GM23248 (cell line): ENCODE measurements at regions not wholly inside any gene's neighbourhood (a gene's known extent, or its start where the extent isn't known, plus 50 kb on each side); places are given as distances from the start of the nearest gene placed in this dataset.

Experiments
- DNase-seq: peaks from one replicate; pipeline ENCODE4 v3.0.0-alpha.2; 2015
- H2AFZ ChIP-seq: fragments of 200-600 bp; sonication (generic); 2 replicates; pipeline ENCODE4 v1.6.1; 2016; ENCODE audit warnings: antibody characterized with exemption
- H3F3A ChIP-seq: fragments of 200-600 bp; sonication (generic); 2 replicates; pipeline ENCODE4 v1.6.1; 2016; ENCODE audit warnings: mild to moderate bottlenecking, antibody characterized with exemption, mixed run types; ENCODE audit not compliant: insufficient read depth
- H3K27ac ChIP-seq: fragments of 200-600 bp; sonication (generic); 2 replicates; pipeline ENCODE4 v1.5.1; 2016; ENCODE audit warnings: mild to moderate bottlenecking
- H3K27me3 ChIP-seq: fragments of 200-600 bp; sonication (generic); replicated peaks from 2 replicates; pipeline ENCODE4 v1.6.1; 2016; ENCODE audit warnings: mild to moderate bottlenecking; ENCODE audit not compliant: insufficient read depth
- H3K36me3 ChIP-seq: fragments of 200-600 bp; sonication (generic); 2 replicates; pipeline ENCODE4 v1.6.1; 2016; ENCODE audit warnings: low read depth, mild to moderate bottlenecking
- H3K4me1 ChIP-seq: fragments of 200-600 bp; sonication (generic); 2 replicates; pipeline ENCODE4 v1.6.1; 2016; ENCODE audit warnings: mild to moderate bottlenecking; ENCODE audit not compliant: insufficient read depth
- H3K4me2 ChIP-seq: fragments of 200-600 bp; sonication (generic); one replicate; pipeline ENCODE4 v1.6.1; 2016; ENCODE audit warnings: mild to moderate bottlenecking; ENCODE audit not compliant: unreplicated experiment
- H3K4me3 ChIP-seq: fragments of 200-600 bp; sonication (generic); 2 replicates; pipeline ENCODE4 v1.5.1; 2016; ENCODE audit warnings: mild to moderate bottlenecking
- H3K79me2 ChIP-seq: fragments of 200-600 bp; sonication (generic); 2 replicates; pipeline ENCODE4 v1.6.1; 2016; ENCODE audit warnings: mild to moderate bottlenecking; ENCODE audit not compliant: insufficient read depth
- H3K9ac ChIP-seq: fragments of 200-600 bp; sonication (generic); 2 replicates; pipeline ENCODE4 v1.6.1; 2016; ENCODE audit warnings: mild to moderate bottlenecking
- H3K9me2 ChIP-seq: fragments of 200-600 bp; sonication (generic); 2 replicates; pipeline ENCODE4 v1.6.1; 2016; ENCODE audit warnings: mixed run types, mild to moderate bottlenecking, moderate library complexity; ENCODE audit not compliant: insufficient read depth
- H3K9me3 ChIP-seq: fragments of 200-600 bp; sonication (generic); one replicate; pipeline ENCODE4 v1.6.1; 2017; ENCODE audit warnings: low read depth
- H4K20me1 ChIP-seq: fragments of 200-600 bp; sonication (generic); 2 replicates; pipeline ENCODE4 v1.6.0; 2016; ENCODE audit not compliant: insufficient read depth
- EZH2 ChIP-seq: fragments of 200-600 bp; sonication (generic); IDR thresholded peaks from 2 replicates; pipeline ENCODE4 v1.6.1; 2018; ENCODE audit warnings: antibody characterized with exemption, mild to moderate bottlenecking; ENCODE audit not compliant: insufficient read depth, poor library complexity, severe bottlenecking
- EZH2phosphoT487 ChIP-seq: fragments of 200-600 bp; sonication (generic); IDR thresholded peaks from 2 replicates; pipeline ENCODE4 v1.6.1; 2018; ENCODE audit warnings: antibody characterized with exemption, moderate library complexity, mild to moderate bottlenecking, low read depth; ENCODE audit not compliant: insufficient read depth
- WGBS, 2 experiments: methylation state at CpG; one replicate each; pipeline ENCODE4 v1.1.6; 2015 to 2017; ENCODE audit warnings: low lambda C conversion rate in 2 of 2, low coverage in 1 of 2; ENCODE audit errors: missing lambda C conversion rate in 2 of 2; 5-methylcytosine and 5-hydroxymethylcytosine counted together
- in situ Hi-C: fragments of 300-500 bp; cut with MboI; formaldehyde crosslinking; loops from 2 replicates; pipeline ENCODE4 v1.15.0; 2020

DNA sequence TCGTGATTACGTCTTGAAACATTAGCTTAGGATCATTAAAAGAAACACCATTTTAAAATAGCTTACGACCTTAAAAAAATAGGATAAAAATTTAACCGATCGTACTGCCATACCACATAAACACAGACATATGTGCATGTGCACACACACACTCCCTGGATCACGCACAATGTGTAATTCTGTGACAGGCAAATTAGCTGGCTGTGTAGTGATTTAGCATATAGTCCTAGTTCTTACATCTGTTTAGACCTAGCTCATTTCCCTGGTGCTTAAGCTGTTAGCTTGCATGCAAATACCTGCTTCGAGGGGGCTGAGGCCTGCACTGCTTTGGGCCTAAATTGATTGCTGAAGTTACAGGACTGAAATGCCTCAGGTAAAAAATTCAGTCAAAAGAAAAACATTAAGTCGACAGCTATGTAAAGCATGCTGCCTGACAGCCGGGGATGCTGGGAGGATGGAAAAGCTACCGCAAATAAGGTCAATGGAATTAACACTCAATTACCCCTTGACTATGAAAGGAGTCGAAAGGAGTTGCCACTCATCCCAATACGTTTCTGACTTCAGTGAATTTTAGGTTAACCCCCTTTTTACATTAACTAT, 267.1 kb upstream of the FZD8 start:
- DNase-seq: no peak
- no peaks in the 10 kb centered on the region for H3K9me3 ChIP-seq
- no peaks in the 10 kb centered on the region for H3K9me2 ChIP-seq
- WGBS, 2 experiments: 86 to 91% methylated on average over 12 of the region's 12 CpGs
- TF ChIP-seq EZH2: no peak
- TF ChIP-seq EZH2phosphoT487: no peak
- H4K20me1 ChIP-seq: no peaks in the 10 kb centered on the region
- peaks cover 53% of the 10 kb centered on the region for H3K4me1 ChIP-seq
- H3K4me2 ChIP-seq: no peak overlapping the region
- peaks cover 23% of the 10 kb centered on the region for H3F3A ChIP-seq
- no peak overlapping the region for H3K4me3 ChIP-seq
- in situ Hi-C loops: loop anchor here (25.0 kb wide), 1 partner anchor 272 kb away; the partner anchor contains the start of gene FZD8
- no peak overlapping the region for H3K9ac ChIP-seq
- H2AFZ ChIP-seq: no peak overlapping the region
- H3K27me3 ChIP-seq: no peaks in the 10 kb centered on the region
- H3K79me2 ChIP-seq: no peaks in the 10 kb centered on the region
- H3K27ac ChIP-seq: no peak overlapping the region
- no peaks in the 10 kb centered on the region for H3K36me3 ChIP-seq

DNA sequence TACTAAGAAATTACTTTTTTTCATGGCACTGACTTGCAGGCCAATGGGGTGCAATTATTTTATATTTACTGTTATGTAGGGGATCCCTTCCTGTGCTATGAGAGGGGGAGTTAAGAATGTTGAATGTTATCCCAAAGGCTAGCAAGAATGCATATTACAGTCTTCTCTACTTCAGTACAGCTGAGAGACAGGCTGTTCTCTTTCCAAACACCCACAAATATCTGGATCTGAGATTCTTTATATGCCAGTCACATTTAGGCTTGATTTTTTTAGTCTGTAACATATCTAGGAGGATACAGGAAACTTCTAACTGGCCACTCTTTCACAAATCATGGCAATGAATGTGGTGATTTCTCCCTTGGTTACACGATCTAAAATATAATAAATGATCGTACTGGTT, 266.4 kb upstream of the FZD8 start:
- peaks cover 45% of the 10 kb centered on the region for H3K4me1 ChIP-seq
- no peak overlapping the region for H3K4me3 ChIP-seq
- no peak overlapping the region for H3K4me2 ChIP-seq
- H3K36me3 ChIP-seq: no peaks in the 10 kb centered on the region
- WGBS, 2 experiments: 94 to 100% methylated on average over 2 of the region's 2 CpGs
- no peak overlapping the region; the same call in 1 of the 2 replicates for H2AFZ ChIP-seq
- H3K9ac ChIP-seq: no peak overlapping the region
- TF ChIP-seq EZH2 (no peak), EZH2phosphoT487 (no peak)
- no peaks in the 10 kb centered on the region for H3K27me3 ChIP-seq
- H3K9me3 ChIP-seq: no peaks in the 10 kb centered on the region
- peaks cover 23% of the 10 kb centered on the region for H3F3A ChIP-seq
- no peaks in the 10 kb centered on the region for H3K9me2 ChIP-seq
- peak; percentile 9 for DNase-seq
- in situ Hi-C loops: loop anchor here (25.0 kb wide), 1 partner anchor 271 kb away; the partner anchor contains the start of gene FZD8
- no peaks in the 10 kb centered on the region for H4K20me1 ChIP-seq
- H3K27ac ChIP-seq: no peak overlapping the region
- no peaks in the 10 kb centered on the region for H3K79me2 ChIP-seq

DNA sequence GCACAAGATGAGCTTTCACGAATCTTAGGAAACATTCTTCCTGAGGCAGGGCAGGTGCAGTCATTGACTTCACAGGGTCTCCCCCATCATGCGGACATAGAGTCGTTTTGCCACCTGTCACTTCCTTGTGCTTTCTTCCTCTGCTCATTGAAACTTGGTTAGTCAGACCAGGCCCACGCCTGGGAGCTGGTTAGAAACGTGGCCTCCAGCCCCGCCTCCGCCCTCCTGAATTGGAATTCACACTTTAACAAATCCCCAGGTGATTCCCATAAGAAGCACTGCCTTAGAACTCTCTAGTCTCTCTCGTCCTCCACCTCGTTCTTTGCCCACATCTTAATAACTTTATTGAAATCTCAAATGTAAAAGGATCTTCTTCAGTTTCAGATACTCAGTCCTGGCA, 265.5 kb upstream of the FZD8 start:
- H3K4me1 ChIP-seq: peaks cover 36% of the 10 kb centered on the region
- H3K36me3 ChIP-seq: no peaks in the 10 kb centered on the region
- no peak overlapping the region for H3K9ac ChIP-seq
- WGBS, 2 experiments: 85 to 86% methylated on average over 9 of the region's 9 CpGs
- H3K4me3 ChIP-seq: no peak overlapping the region
- no peaks in the 10 kb centered on the region for H3K9me2 ChIP-seq
- no peaks in the 10 kb centered on the region for H3K27me3 ChIP-seq
- no peaks in the 10 kb centered on the region for H3K79me2 ChIP-seq
- DNase-seq: no peak
- H4K20me1 ChIP-seq: no peaks in the 10 kb centered on the region
- H2AFZ ChIP-seq: no peak overlapping the region
- in situ Hi-C loops: loop anchor here (25.0 kb wide), 1 partner anchor 270 kb away; the partner anchor contains the start of gene FZD8
- no peaks in the 10 kb centered on the region for H3K9me3 ChIP-seq
- no peak overlapping the region for H3K4me2 ChIP-seq
- TF ChIP-seq EZH2: no peak
- TF ChIP-seq EZH2phosphoT487: no peak
- H3F3A ChIP-seq: peaks cover 14% of the 10 kb centered on the region; the same call in 1 of the 2 replicates
- H3K27ac ChIP-seq: no peak overlapping the region

DNA sequence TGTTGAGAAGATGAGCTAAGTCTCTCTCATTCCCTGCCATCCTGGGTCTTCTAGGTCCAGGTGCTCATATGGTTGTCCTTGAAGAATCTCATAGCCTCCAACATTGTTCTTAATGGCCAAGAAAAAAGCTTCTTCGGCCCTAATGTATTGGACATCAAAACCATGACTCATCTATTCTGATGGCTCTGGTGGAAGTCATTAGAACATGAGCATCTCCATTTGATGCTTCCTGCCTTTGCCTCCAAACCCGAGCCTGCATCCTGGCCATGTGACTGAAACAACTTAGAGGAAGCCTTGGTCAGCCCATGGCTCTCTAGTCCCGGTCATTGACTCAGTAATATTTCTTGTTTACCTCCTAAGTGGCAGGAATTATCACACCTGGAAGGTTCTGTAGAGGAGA, 264.1 kb upstream of the FZD8 start:
- Histone ChIP-seq H3K4me3 (no peak overlapping the region), H3K4me2 (no peak overlapping the region), H3K9me2 (no peaks in the 10 kb centered on the region), H2AFZ (no peak overlapping the region), H3K9ac (no peak overlapping the region), H4K20me1 (no peaks in the 10 kb centered on the region), H3K36me3 (no peaks in the 10 kb centered on the region), H3K27ac (no peak overlapping the region), H3K4me1 (peaks cover 24% of the 10 kb centered on the region), H3K79me2 (no peaks in the 10 kb centered on the region), H3F3A (0 out of 2 replicates have a peak, but pooled peaks cover 4% of the 10 kb centered on the region), H3K9me3 (no peaks in the 10 kb centered on the region), H3K27me3 (no peaks in the 10 kb centered on the region)
- in situ Hi-C loops: loop anchor here (25.0 kb wide), 1 partner anchor 269 kb away; the partner anchor contains the start of gene FZD8
- no peak for TF ChIP-seq EZH2phosphoT487
- no peak for DNase-seq
- WGBS, 2 experiments: 84 to 97% methylated on average over 3 of the region's 3 CpGs

DNA sequence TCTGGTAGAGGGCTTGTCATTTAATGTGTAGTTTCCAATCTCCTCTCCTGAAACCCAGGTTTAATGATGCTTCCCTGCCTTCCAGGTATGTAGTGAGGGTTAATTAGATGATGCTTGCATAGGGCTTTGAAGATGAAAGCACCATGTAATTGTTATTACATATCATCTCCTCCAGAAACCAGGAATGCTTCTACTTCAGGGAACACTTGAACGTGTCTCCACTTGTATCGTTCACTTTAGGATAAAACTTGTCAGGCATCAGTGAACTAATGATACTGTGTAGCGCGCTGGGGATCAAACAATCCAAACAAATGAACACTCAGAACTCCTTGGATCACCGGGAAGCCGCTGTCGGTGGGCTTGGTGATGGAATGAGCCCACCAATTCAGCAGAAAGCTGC, 260.9 kb upstream of the FZD8 start:
- Histone ChIP-seq H3F3A (no peaks in the 10 kb centered on the region), H3K36me3 (no peaks in the 10 kb centered on the region), H4K20me1 (no peaks in the 10 kb centered on the region), H2AFZ (no peak overlapping the region), H3K4me2 (no peak overlapping the region), H3K9me2 (no peaks in the 10 kb centered on the region), H3K4me3 (no peak overlapping the region), H3K79me2 (no peaks in the 10 kb centered on the region), H3K9ac (no peak overlapping the region), H3K27me3 (no peaks in the 10 kb centered on the region), H3K9me3 (no peaks in the 10 kb centered on the region), H3K4me1 (no peaks in the 10 kb centered on the region), H3K27ac (no peak overlapping the region)
- WGBS, 2 experiments: 86 to 91% methylated on average over 7 of the region's 7 CpGs
- in situ Hi-C loops: loop anchor here (25.0 kb wide), 1 partner anchor 266 kb away; the partner anchor contains the start of gene FZD8
- TF ChIP-seq EZH2 (no peak), EZH2phosphoT487 (no peak)
- no peak for DNase-seq
